ENCODE measurements at regions not wholly inside any gene's neighbourhood (a gene's known extent, or its start where the extent isn't known, plus 50 kb on each side); places are given as distances from the start of the nearest gene placed in this dataset.

DNA sequence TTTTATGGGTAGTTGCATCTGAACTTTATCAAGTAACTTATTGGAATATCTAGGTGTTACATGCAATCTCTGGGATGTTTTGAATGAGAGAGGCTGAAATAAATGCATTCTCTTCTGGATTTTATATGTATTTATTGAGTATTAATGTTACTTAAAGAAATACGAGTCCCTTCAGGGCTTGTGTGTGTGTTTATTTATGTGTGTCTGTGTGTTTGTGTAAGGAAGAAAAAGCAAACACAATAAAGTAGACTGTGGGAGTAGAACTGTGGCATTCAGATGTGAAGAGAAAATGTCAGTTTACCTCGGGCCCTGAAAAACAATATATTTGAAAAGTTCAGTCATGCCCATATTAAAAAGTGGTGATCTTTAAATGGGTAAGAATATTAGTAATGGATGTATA is 250.5 kb downstream of the RPL10L start (continued):
- TF ChIP-seq NR2C2 (CRISPR knock-in tag; IDR thresholded peaks at IDR 0.05) (no peak), IRF2 (CRISPR knock-in tag; IDR thresholded peaks at IDR 0.05; ENCODE audit: borderline replicate concordance, low read depth) (no peak), NR3C1 (CRISPR knock-in tag; conservative IDR thresholded peaks at IDR 0.05; ENCODE audit: low read depth) (no peak), NFYB (CRISPR knock-in tag; conservative IDR thresholded peaks at IDR 0.05; ENCODE audit: low read depth) (no peak), JAZF1 (CRISPR knock-in tag; IDR thresholded peaks at IDR 0.05) (no peak), RORB (CRISPR knock-in tag; IDR thresholded peaks at IDR 0.05) (no peak)
- TF ChIP-seq, protein P1, sequence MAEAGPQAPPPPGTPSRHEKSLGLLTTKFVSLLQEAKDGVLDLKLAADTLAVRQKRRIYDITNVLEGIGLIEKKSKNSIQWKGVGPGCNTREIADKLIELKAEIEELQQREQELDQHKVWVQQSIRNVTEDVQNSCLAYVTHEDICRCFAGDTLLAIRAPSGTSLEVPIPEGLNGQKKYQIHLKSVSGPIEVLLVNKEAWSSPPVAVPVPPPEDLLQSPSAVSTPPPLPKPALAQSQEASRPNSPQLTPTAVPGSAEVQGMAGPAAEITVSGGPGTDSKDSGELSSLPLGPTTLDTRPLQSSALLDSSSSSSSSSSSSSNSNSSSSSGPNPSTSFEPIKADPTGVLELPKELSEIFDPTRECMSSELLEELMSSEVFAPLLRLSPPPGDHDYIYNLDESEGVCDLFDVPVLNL (CRISPR knock-in tag; IDR thresholded peaks at IDR 0.05; ENCODE audit: borderline replicate concordance, low read depth) = no peak
- TF ChIP-seq, protein P2, sequence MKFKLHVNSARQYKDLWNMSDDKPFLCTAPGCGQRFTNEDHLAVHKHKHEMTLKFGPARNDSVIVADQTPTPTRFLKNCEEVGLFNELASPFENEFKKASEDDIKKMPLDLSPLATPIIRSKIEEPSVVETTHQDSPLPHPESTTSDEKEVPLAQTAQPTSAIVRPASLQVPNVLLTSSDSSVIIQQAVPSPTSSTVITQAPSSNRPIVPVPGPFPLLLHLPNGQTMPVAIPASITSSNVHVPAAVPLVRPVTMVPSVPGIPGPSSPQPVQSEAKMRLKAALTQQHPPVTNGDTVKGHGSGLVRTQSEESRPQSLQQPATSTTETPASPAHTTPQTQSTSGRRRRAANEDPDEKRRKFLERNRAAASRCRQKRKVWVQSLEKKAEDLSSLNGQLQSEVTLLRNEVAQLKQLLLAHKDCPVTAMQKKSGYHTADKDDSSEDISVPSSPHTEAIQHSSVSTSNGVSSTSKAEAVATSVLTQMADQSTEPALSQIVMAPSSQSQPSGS (CRISPR knock-in tag; IDR thresholded peaks at IDR 0.05; ENCODE audit: borderline replicate concordance, low read depth) = no peak
- TF ChIP-seq, protein P3, sequence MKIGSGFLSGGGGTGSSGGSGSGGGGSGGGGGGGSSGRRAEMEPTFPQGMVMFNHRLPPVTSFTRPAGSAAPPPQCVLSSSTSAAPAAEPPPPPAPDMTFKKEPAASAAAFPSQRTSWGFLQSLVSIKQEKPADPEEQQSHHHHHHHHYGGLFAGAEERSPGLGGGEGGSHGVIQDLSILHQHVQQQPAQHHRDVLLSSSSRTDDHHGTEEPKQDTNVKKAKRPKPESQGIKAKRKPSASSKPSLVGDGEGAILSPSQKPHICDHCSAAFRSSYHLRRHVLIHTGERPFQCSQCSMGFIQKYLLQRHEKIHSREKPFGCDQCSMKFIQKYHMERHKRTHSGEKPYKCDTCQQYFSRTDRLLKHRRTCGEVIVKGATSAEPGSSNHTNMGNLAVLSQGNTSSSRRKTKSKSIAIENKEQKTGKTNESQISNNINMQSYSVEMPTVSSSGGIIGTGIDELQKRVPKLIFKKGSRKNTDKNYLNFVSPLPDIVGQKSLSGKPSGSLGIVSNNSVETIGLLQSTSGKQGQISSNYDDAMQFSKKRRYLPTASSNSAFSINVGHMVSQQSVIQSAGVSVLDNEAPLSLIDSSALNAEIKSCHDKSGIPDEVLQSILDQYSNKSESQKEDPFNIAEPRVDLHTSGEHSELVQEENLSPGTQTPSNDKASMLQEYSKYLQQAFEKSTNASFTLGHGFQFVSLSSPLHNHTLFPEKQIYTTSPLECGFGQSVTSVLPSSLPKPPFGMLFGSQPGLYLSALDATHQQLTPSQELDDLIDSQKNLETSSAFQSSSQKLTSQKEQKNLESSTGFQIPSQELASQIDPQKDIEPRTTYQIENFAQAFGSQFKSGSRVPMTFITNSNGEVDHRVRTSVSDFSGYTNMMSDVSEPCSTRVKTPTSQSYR (CRISPR knock-in tag; IDR thresholded peaks at IDR 0.05) = no peak
- TF ChIP-seq, protein P4, sequence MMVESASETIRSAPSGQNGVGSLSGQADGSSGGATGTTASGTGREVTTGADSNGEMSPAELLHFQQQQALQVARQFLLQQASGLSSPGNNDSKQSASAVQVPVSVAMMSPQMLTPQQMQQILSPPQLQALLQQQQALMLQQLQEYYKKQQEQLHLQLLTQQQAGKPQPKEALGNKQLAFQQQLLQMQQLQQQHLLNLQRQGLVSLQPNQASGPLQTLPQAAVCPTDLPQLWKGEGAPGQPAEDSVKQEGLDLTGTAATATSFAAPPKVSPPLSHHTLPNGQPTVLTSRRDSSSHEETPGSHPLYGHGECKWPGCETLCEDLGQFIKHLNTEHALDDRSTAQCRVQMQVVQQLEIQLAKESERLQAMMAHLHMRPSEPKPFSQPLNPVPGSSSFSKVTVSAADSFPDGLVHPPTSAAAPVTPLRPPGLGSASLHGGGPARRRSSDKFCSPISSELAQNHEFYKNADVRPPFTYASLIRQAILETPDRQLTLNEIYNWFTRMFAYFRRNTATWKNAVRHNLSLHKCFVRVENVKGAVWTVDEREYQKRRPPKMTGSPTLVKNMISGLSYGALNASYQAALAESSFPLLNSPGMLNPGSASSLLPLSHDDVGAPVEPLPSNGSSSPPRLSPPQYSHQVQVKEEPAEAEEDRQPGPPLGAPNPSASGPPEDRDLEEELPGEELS (CRISPR knock-in tag; IDR thresholded peaks at IDR 0.05) = no peak
- TF ChIP-seq, protein P5, sequence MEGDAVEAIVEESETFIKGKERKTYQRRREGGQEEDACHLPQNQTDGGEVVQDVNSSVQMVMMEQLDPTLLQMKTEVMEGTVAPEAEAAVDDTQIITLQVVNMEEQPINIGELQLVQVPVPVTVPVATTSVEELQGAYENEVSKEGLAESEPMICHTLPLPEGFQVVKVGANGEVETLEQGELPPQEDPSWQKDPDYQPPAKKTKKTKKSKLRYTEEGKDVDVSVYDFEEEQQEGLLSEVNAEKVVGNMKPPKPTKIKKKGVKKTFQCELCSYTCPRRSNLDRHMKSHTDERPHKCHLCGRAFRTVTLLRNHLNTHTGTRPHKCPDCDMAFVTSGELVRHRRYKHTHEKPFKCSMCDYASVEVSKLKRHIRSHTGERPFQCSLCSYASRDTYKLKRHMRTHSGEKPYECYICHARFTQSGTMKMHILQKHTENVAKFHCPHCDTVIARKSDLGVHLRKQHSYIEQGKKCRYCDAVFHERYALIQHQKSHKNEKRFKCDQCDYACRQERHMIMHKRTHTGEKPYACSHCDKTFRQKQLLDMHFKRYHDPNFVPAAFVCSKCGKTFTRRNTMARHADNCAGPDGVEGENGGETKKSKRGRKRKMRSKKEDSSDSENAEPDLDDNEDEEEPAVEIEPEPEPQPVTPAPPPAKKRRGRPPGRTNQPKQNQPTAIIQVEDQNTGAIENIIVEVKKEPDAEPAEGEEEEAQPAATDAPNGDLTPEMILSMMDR (IDR thresholded peaks at IDR 0.05) = no peak

DNA sequence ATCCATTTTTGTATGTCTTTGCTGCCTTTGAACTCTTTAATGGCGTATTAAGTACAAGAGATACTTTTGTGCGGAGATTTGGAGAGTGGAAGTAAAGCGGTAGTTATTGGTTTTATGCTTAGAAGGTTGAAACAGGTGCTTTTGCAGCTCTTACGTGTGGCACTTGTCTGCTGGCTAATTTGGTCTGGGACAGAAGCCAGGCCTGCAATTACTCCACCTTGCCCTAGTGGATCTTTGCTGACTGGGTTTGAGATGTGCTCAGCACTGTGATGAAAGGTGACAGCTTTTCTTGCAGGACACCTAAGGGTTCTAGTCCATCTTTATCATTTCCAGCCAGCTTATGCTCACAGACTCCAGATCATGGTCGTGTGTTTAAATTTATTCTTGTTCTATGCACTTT is 252.5 kb downstream of the RPL10L start:
- TF ChIP-seq CREB1 (CRISPR knock-in tag; IDR thresholded peaks at IDR 0.05) (no peak), MXD4 (CRISPR knock-in tag; IDR thresholded peaks at IDR 0.05; ENCODE audit: borderline replicate concordance) (no peak), OVOL2 (CRISPR knock-in tag; IDR thresholded peaks at IDR 0.05; ENCODE audit: borderline replicate concordance) (no peak)
- CTCF ChIA-PET = no interaction called here

DNA sequence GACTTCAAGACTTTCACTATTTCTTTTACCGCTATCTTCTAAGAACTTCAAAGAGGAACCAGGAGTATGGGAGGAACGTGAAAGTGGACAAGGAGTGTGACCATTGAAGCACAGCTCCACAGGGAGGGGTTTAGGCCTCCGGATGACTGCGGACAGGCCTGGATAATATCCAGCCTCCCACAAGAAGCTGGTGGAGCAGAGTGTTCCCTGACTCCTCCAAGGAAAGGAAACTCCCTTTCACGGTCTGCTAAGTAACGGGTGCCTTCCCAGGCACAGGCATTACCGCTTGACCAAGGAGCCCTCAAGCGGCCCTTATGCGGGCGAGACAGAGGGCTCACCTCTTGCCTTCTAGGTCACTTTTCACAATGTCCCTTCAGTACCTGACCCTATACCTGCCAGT is 267.0 kb downstream of the RPL10L start:
- ChIA-PET POLR2A (no interaction called here), CTCF (no interaction called here)
- ATAC-seq = no peak
- H3K36me3 Mint-ChIP-seq = peaks cover 13% of the 10 kb centered on the region
- no peak overlapping the region for H3K27ac Mint-ChIP-seq
- peaks cover 17% of the 10 kb centered on the region for H3K27me3 Mint-ChIP-seq (ENCODE audit: low read depth)
- no peak for DNase-seq (ENCODE audit: low spot score)
- peaks cover 41% of the 10 kb centered on the region for H3K9me3 Mint-ChIP-seq
- peaks cover 22% of the 10 kb centered on the region for H3K4me1 Mint-ChIP-seq
- H3K4me3 Mint-ChIP-seq = no peak overlapping the region
- TF ChIP-seq NR2C2 (CRISPR knock-in tag; IDR thresholded peaks at IDR 0.05) = no peak
- TF ChIP-seq, protein P6, sequence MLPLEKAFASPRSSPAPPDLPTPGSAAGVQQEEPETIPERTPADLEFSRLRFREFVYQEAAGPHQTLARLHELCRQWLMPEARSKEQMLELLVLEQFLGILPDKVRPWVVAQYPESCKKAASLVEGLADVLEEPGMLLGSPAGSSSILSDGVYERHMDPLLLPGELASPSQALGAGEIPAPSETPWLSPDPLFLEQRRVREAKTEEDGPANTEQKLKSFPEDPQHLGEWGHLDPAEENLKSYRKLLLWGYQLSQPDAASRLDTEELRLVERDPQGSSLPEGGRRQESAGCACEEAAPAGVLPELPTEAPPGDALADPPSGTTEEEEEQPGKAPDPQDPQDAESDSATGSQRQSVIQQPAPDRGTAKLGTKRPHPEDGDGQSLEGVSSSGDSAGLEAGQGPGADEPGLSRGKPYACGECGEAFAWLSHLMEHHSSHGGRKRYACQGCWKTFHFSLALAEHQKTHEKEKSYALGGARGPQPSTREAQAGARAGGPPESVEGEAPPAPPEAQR (CRISPR knock-in tag; IDR thresholded peaks at IDR 0.05) = no peak
- TF ChIP-seq, protein P7, sequence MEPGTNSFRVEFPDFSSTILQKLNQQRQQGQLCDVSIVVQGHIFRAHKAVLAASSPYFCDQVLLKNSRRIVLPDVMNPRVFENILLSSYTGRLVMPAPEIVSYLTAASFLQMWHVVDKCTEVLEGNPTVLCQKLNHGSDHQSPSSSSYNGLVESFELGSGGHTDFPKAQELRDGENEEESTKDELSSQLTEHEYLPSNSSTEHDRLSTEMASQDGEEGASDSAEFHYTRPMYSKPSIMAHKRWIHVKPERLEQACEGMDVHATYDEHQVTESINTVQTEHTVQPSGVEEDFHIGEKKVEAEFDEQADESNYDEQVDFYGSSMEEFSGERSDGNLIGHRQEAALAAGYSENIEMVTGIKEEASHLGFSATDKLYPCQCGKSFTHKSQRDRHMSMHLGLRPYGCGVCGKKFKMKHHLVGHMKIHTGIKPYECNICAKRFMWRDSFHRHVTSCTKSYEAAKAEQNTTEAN (CRISPR knock-in tag; IDR thresholded peaks at IDR 0.05) = no peak
- no peak for TF ChIP-seq ZNF263 (CRISPR knock-in tag; IDR thresholded peaks at IDR 0.05; ENCODE audit: low read depth)
- no peak for TF ChIP-seq RELA (CRISPR knock-in tag; IDR thresholded peaks at IDR 0.05; ENCODE audit: borderline replicate concordance)
- TF ChIP-seq ZNF317 (CRISPR knock-in tag; IDR thresholded peaks at IDR 0.05; ENCODE audit: borderline replicate concordance, low read depth) = no peak
- TF ChIP-seq, protein P8, sequence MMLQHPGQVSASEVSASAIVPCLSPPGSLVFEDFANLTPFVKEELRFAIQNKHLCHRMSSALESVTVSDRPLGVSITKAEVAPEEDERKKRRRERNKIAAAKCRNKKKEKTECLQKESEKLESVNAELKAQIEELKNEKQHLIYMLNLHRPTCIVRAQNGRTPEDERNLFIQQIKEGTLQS (CRISPR knock-in tag; conservative IDR thresholded peaks at IDR 0.05) = no peak
- TF ChIP-seq ESRRA (CRISPR knock-in tag; IDR thresholded peaks at IDR 0.05; ENCODE audit: borderline replicate concordance) = no peak

More for the DNA sequence above, 252.5 kb downstream of the RPL10L start:
- Mint-ChIP-seq H3K4me1 (peaks cover 27% of the 10 kb centered on the region), H3K27ac (no peak overlapping the region), H3K36me3 (peaks cover 18% of the 10 kb centered on the region), H3K4me3 (no peak overlapping the region), H3K27me3 (ENCODE audit: low read depth) (no peaks in the 10 kb centered on the region), H3K9me3 (peaks cover 40% of the 10 kb centered on the region)
- DNase-seq (ENCODE audit: low spot score) (no peak), ATAC-seq (no peak)
- POLR2A ChIA-PET = interaction anchor here (0.8 kb wide), 1 partner anchor 13 kb away, joined by 3 read pairs; no protein-coding TSS in a partner anchor
